GM12891 (cell line): ENCODE measurements at regions not wholly inside any gene's neighbourhood (a gene's known extent, or its start where the extent isn't known, plus 50 kb on each side); places are given as distances from the start of the nearest gene placed in this dataset.

Source experiments
- PAX5 ChIP-seq: IDR thresholded peaks from 2 replicates; pipeline ENCODE4 v1.6.1; 2011; ENCODE audit warnings: low read length, moderate library complexity, mild to moderate bottlenecking; ENCODE audit not compliant: insufficient read depth, severe bottlenecking
- POLR2A ChIP-seq: IDR thresholded peaks from 2 replicates; pipeline ENCODE4 v1.6.1; 2011; ENCODE audit warnings: low read depth, low read length, control low read depth
- POLR2AphosphoS5 ChIP-seq: IDR thresholded peaks from 2 replicates; pipeline ENCODE4 v1.6.1; 2011; ENCODE audit warnings: low read depth, low read length, control low read depth
- POU2F2 ChIP-seq: IDR thresholded peaks from 2 replicates; pipeline ENCODE4 v1.6.1; 2011; ENCODE audit warnings: low read depth, mild to moderate bottlenecking, control low read depth, low read length, moderate library complexity
- SPI1 ChIP-seq: IDR thresholded peaks from 2 replicates; pipeline ENCODE4 v1.6.1; 2011; ENCODE audit warnings: low read depth, low read length, control low read depth

DNA sequence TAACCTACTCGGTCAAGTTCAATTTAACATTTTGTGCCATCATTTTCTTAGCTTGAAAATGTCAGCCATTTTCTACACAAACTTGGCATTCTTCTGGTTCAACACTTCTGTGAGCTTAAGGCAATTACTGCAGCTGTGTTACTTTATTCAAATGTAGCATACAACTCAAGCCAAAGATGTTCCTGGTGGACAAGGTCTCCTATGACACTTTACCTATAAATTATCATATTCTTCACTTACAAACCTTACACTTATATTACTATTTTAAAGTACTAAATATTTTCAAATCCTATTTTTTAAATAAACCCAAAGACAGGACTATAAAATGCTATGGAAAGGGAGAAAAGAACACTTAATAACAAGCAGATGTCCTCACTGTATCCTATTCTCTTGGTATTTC is 1045.3 kb downstream of the TSN start:
- TF ChIP-seq PAX5 (no peak), POLR2A (no peak), POLR2AphosphoS5 (no peak), SPI1 (no peak), POU2F2 (no peak)
